ENCODE measurements at regions not wholly inside any gene's neighbourhood (a gene's known extent, or its start where the extent isn't known, plus 50 kb on each side); places are given as distances from the start of the nearest gene placed in this dataset.
A peak's percentile ranks its signal among the peaks of the same experiment; 100 is the strongest.
"Not testable (repeated sequence)": the region's sequence is repeated elsewhere in the genome, so short reads cannot be mapped to it uniquely, and the experiment has no call there.

DNA sequence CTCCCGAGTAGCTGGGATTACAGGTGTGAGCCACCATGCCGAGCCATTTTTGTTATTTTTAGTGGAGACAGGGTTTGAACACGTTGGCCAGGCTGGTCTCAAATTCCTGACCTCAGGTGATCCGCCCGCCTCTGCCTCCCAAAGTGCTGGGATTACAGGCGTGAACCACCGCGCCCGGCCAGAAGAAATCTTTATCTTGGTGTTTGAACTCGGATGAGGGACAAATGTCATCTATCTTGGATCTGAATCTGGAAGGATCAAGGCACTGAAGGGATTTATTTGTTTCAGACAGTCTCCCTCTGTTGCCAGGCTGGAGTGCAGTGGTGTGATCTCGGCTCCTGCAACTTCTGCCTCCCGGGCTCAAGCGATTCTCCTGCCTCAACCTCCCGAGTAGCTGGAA lies 133.5 kb upstream of the ALDH3B2 start:
- WGBS (ENCODE audit: insufficient coverage) = 97% methylated on average over 11 of the region's 14 CpGs
- H3K27ac ChIP-seq (ENCODE audit: low read length in 2 of 2); H3K27ac Mint-ChIP-seq; H3K4me3 Mint-ChIP-seq; H3K9ac ChIP-seq (ENCODE audit: low read length); H3K27me3 ChIP-seq (replicated peaks in 1 of 4; ENCODE audit: control extremely low read depth in 1 of 4, control insufficient read depth in 3 of 4, insufficient read depth in 4 of 4, low read length in 3 of 4); H4K20me1 ChIP-seq (ENCODE audit: control insufficient read depth, insufficient read depth, low read length, poor library complexity, severe bottlenecking); H3K27me3 Mint-ChIP-seq; H2AFZ ChIP-seq (ENCODE audit: insufficient read depth, low read depth, low read length, poor library complexity, severe bottlenecking); H3K9me3 ChIP-seq (ENCODE audit: control extremely low read depth in 1 of 3, control insufficient read depth in 2 of 3, insufficient read depth in 1 of 3, low read length in 2 of 3); DNase-seq; POLR2A ChIA-PET; H3K4me1 ChIP-seq (ENCODE audit: control insufficient read depth in 2 of 2, insufficient read depth in 2 of 2, low read length in 2 of 2); H3K4me3 ChIP-seq (ENCODE audit: control extremely low read depth in 1 of 5, extremely low read depth in 1 of 5, insufficient read depth in 1 of 5, low read depth in 2 of 5, low read length in 4 of 5); H3K36me3 ChIP-seq (replicated peaks in 1 of 2; ENCODE audit: control extremely low read depth in 1 of 2, control insufficient read depth in 1 of 2, extremely low read depth in 1 of 2, insufficient read depth in 2 of 2, low read length in 1 of 2); H3K4me2 ChIP-seq (replicated peaks; ENCODE audit: low read depth, low read length, poor library complexity, severe bottlenecking); H3K9me3 Mint-ChIP-seq (ENCODE audit: insufficient read depth); H3K79me2 ChIP-seq (ENCODE audit: control insufficient read depth, insufficient read depth, low read length); ATAC-seq (ENCODE audit: low read depth); CTCF ChIA-PET: not testable (repeated sequence)
- intact Hi-C loops (cut with micrococcal nuclease) = loop anchor here (10.0 kb wide), 1 partner anchor 453 kb away; the partner anchor contains the start of gene POLD4
- peaks cover 12% of the 10 kb centered on the region for H3K4me1 Mint-ChIP-seq

- Histone ChIP-seq H2AFZ (ENCODE audit: insufficient read depth, low read depth, low read length, poor library complexity, severe bottlenecking) (peak overlapping the region; percentile 95), H3K4me3 (ENCODE audit: control extremely low read depth in 1 of 5, extremely low read depth in 1 of 5, insufficient read depth in 1 of 5, low read depth in 2 of 5, low read length in 4 of 5) (peak overlapping the region in 1 of 5 experiments; percentile 63)
- H3K27me3 Mint-ChIP-seq; H3K9ac ChIP-seq (ENCODE audit: low read length); H3K9me3 Mint-ChIP-seq (ENCODE audit: insufficient read depth); H3K27ac Mint-ChIP-seq; H3K4me2 ChIP-seq (replicated peaks; ENCODE audit: low read depth, low read length, poor library complexity, severe bottlenecking); ATAC-seq (ENCODE audit: low read depth); POLR2A ChIA-PET; H3K9me3 ChIP-seq (ENCODE audit: control extremely low read depth in 1 of 3, control insufficient read depth in 2 of 3, insufficient read depth in 1 of 3, low read length in 2 of 3); H3K27me3 ChIP-seq (replicated peaks in 1 of 4; ENCODE audit: control extremely low read depth in 1 of 4, control insufficient read depth in 3 of 4, insufficient read depth in 4 of 4, low read length in 3 of 4); H3K79me2 ChIP-seq (ENCODE audit: control insufficient read depth, insufficient read depth, low read length); H3K36me3 ChIP-seq (replicated peaks in 1 of 2; ENCODE audit: control extremely low read depth in 1 of 2, control insufficient read depth in 1 of 2, extremely low read depth in 1 of 2, insufficient read depth in 2 of 2, low read length in 1 of 2); H3K27ac ChIP-seq (ENCODE audit: low read length in 2 of 2); DNase-seq; H4K20me1 ChIP-seq (ENCODE audit: control insufficient read depth, insufficient read depth, low read length, poor library complexity, severe bottlenecking); H3K4me1 ChIP-seq (ENCODE audit: control insufficient read depth in 2 of 2, insufficient read depth in 2 of 2, low read length in 2 of 2): not testable (repeated sequence)
- Mint-ChIP-seq H3K4me3 (peak overlapping the region; percentile 96), H3K4me1 (peaks cover 12% of the 10 kb centered on the region)
- intact Hi-C loops (cut with micrococcal nuclease) = loop anchor here (10.0 kb wide), 1 partner anchor 452 kb away; the partner anchor contains the start of gene POLD4
- WGBS (ENCODE audit: insufficient coverage) = no CpG with 5 or more reads among the region's 8 CpGs
- CTCF ChIA-PET = interaction anchor here (1.2 kb wide), 1 partner anchor 8 kb away, joined by 3 read pairs; no protein-coding TSS in a partner anchor
Measured at GRCh38 chr11:67806728-67807235, 132.4 kb upstream of the ALDH3B2 start.

- intact Hi-C loops (cut with micrococcal nuclease) = loop anchor here (10.0 kb wide), 1 partner anchor 451 kb away; the partner anchor contains the start of gene POLD4
- Histone ChIP-seq H3K4me3 (ENCODE audit: control extremely low read depth in 1 of 5, extremely low read depth in 1 of 5, insufficient read depth in 1 of 5, low read depth in 2 of 5, low read length in 4 of 5) (peak overlapping the region in 4 of 5 experiments; percentile 49 to 71 (median 59)), H3K4me2 (replicated peaks; ENCODE audit: low read depth, low read length, poor library complexity, severe bottlenecking) (peak overlapping the region; percentile 66), H3K9ac (ENCODE audit: low read length) (peak overlapping the region; percentile 79), H3K27ac (ENCODE audit: low read length in 2 of 2) (peak overlapping the region; percentile 34 to 85), H2AFZ (ENCODE audit: insufficient read depth, low read depth, low read length, poor library complexity, severe bottlenecking) (peak overlapping the region; percentile 95)
- H3K27me3 ChIP-seq (replicated peaks in 1 of 4; ENCODE audit: control extremely low read depth in 1 of 4, control insufficient read depth in 3 of 4, insufficient read depth in 4 of 4, low read length in 3 of 4); H3K9me3 Mint-ChIP-seq (ENCODE audit: insufficient read depth); H3K27me3 Mint-ChIP-seq; H3K79me2 ChIP-seq (ENCODE audit: control insufficient read depth, insufficient read depth, low read length); POLR2A ChIA-PET; DNase-seq; ATAC-seq (ENCODE audit: low read depth); H3K4me1 ChIP-seq (ENCODE audit: control insufficient read depth in 2 of 2, insufficient read depth in 2 of 2, low read length in 2 of 2); H4K20me1 ChIP-seq (ENCODE audit: control insufficient read depth, insufficient read depth, low read length, poor library complexity, severe bottlenecking); H3K36me3 ChIP-seq (replicated peaks in 1 of 2; ENCODE audit: control extremely low read depth in 1 of 2, control insufficient read depth in 1 of 2, extremely low read depth in 1 of 2, insufficient read depth in 2 of 2, low read length in 1 of 2); H3K9me3 ChIP-seq (ENCODE audit: control extremely low read depth in 1 of 3, control insufficient read depth in 2 of 3, insufficient read depth in 1 of 3, low read length in 2 of 3): not testable (repeated sequence)
- Mint-ChIP-seq H3K27ac (peak overlapping the region; percentile 99), H3K4me1 (peaks cover 12% of the 10 kb centered on the region), H3K4me3 (peak overlapping the region; percentile 96)
- 1% methylated on average over 23 of the region's 26 CpGs for WGBS (ENCODE audit: insufficient coverage)
- CTCF ChIA-PET = interaction anchor here (1.2 kb wide), 1 partner anchor 8 kb away, joined by 3 read pairs; no protein-coding TSS in a partner anchor
Measured at GRCh38 chr11:67806183-67806582, 131.8 kb upstream of the ALDH3B2 start.
